ENCODE measurements at regions not wholly inside any gene's neighbourhood (a gene's known extent, or its start where the extent isn't known, plus 50 kb on each side); places are given as distances from the start of the nearest gene placed in this dataset.

GRCh38 chr6:71584712-71585436 lies 296.3 kb downstream of the OGFRL1 start:
- DNase-seq (ENCODE audit: insufficient read length, low spot score), result no peak
- TF ChIP-seq SPI1 (IDR thresholded peaks at IDR 0.05; ENCODE audit: low read depth, low read length) (no peak), POU2F2 (IDR thresholded peaks at IDR 0.05; ENCODE audit: low read depth, low read length) (no peak), TAF1 (IDR thresholded peaks at IDR 0.05; ENCODE audit: low read depth, low read length) (no peak), POLR2A (IDR thresholded peaks at IDR 0.05; ENCODE audit: low read depth, low read length) (no peak)
- no peak for FAIRE-seq

GRCh38 chr6:71585472-71585871 lies 296.9 kb downstream of the OGFRL1 start:
- no peak for TF ChIP-seq SPI1 (IDR thresholded peaks at IDR 0.05; ENCODE audit: low read depth, low read length)
- no peak for TF ChIP-seq PAX5 (IDR thresholded peaks at IDR 0.05; ENCODE audit: insufficient read depth, low read length, severe bottlenecking)
- TF ChIP-seq POU2F2 (IDR thresholded peaks at IDR 0.05; ENCODE audit: low read depth, low read length), result no peak
- TF ChIP-seq TAF1 (IDR thresholded peaks at IDR 0.05; ENCODE audit: low read depth, low read length), result no peak
- no peak for TF ChIP-seq POLR2AphosphoS5 (IDR thresholded peaks at IDR 0.05; ENCODE audit: low read depth, low read length)
- no peak for TF ChIP-seq POLR2A (IDR thresholded peaks at IDR 0.05; ENCODE audit: low read depth, low read length)
- DNase-seq (ENCODE audit: insufficient read length, low spot score) (no peak), FAIRE-seq (no peak)

GRCh38 chr6:71588490-71588889 lies 297.9 kb upstream of the RIMS1 start:
- DNase-seq (ENCODE audit: insufficient read length, low spot score) (no peak), FAIRE-seq (no peak)
- TF ChIP-seq POU2F2 (IDR thresholded peaks at IDR 0.05; ENCODE audit: low read depth, low read length) (no peak), SPI1 (IDR thresholded peaks at IDR 0.05; ENCODE audit: low read depth, low read length) (no peak), POLR2AphosphoS5 (IDR thresholded peaks at IDR 0.05; ENCODE audit: low read depth, low read length) (no peak), PAX5 (IDR thresholded peaks at IDR 0.05; ENCODE audit: insufficient read depth, low read length, severe bottlenecking) (no peak), TAF1 (IDR thresholded peaks at IDR 0.05; ENCODE audit: low read depth, low read length) (no peak), POLR2A (IDR thresholded peaks at IDR 0.05; ENCODE audit: low read depth, low read length) (no peak)

- no peak for DNase-seq (ENCODE audit: insufficient read length, low spot score)
- TF ChIP-seq SPI1 (IDR thresholded peaks at IDR 0.05; ENCODE audit: low read depth, low read length) (no peak), TAF1 (IDR thresholded peaks at IDR 0.05; ENCODE audit: low read depth, low read length) (no peak), PAX5 (IDR thresholded peaks at IDR 0.05; ENCODE audit: insufficient read depth, low read length, severe bottlenecking) (no peak), POLR2A (IDR thresholded peaks at IDR 0.05; ENCODE audit: low read depth, low read length) (no peak), POLR2AphosphoS5 (IDR thresholded peaks at IDR 0.05; ENCODE audit: low read depth, low read length) (no peak), POU2F2 (IDR thresholded peaks at IDR 0.05; ENCODE audit: low read depth, low read length) (no peak)
- FAIRE-seq, result no peak
These were observed 297.1 kb upstream of the RIMS1 start for GRCh38 chr6:71589254-71589653.

GRCh38 chr6:71592643-71593042 lies 293.7 kb upstream of the RIMS1 start:
- FAIRE-seq, result no peak

GRCh38 chr6:71599359-71599758 lies 287.0 kb upstream of the RIMS1 start:
- TF ChIP-seq SPI1 (IDR thresholded peaks at IDR 0.05; ENCODE audit: low read depth, low read length), result no peak
- no peak for TF ChIP-seq POU2F2 (IDR thresholded peaks at IDR 0.05; ENCODE audit: low read depth, low read length)
- no peak for TF ChIP-seq TAF1 (IDR thresholded peaks at IDR 0.05; ENCODE audit: low read depth, low read length)
- no peak for TF ChIP-seq PAX5 (IDR thresholded peaks at IDR 0.05; ENCODE audit: insufficient read depth, low read length, severe bottlenecking)
- no peak for DNase-seq (ENCODE audit: insufficient read length, low spot score)
- FAIRE-seq, result no peak

More at GRCh38 chr6:71592643-71593042, 293.7 kb upstream of the RIMS1 start:
- TF ChIP-seq PAX5 (IDR thresholded peaks at IDR 0.05; ENCODE audit: insufficient read depth, low read length, severe bottlenecking) (no peak), POLR2A (IDR thresholded peaks at IDR 0.05; ENCODE audit: low read depth, low read length) (no peak), POU2F2 (IDR thresholded peaks at IDR 0.05; ENCODE audit: low read depth, low read length) (no peak), TAF1 (IDR thresholded peaks at IDR 0.05; ENCODE audit: low read depth, low read length) (no peak), SPI1 (IDR thresholded peaks at IDR 0.05; ENCODE audit: low read depth, low read length) (no peak)
- DNase-seq (ENCODE audit: insufficient read length, low spot score), result no peak

GRCh38 chr6:71602385-71603007 lies 283.9 kb upstream of the RIMS1 start:
- no peak for TF ChIP-seq POU2F2 (IDR thresholded peaks at IDR 0.05; ENCODE audit: low read depth, low read length)
- no peak for TF ChIP-seq TAF1 (IDR thresholded peaks at IDR 0.05; ENCODE audit: low read depth, low read length)
- no peak for TF ChIP-seq POLR2AphosphoS5 (IDR thresholded peaks at IDR 0.05; ENCODE audit: low read depth, low read length)
- FAIRE-seq (no peak), DNase-seq (ENCODE audit: insufficient read length, low spot score) (no peak)

- DNase-seq (ENCODE audit: insufficient read length, low spot score) (no peak), FAIRE-seq (no peak)
- TF ChIP-seq TAF1 (IDR thresholded peaks at IDR 0.05; ENCODE audit: low read depth, low read length) (no peak), POLR2AphosphoS5 (IDR thresholded peaks at IDR 0.05; ENCODE audit: low read depth, low read length) (no peak), SPI1 (IDR thresholded peaks at IDR 0.05; ENCODE audit: low read depth, low read length) (no peak), PAX5 (IDR thresholded peaks at IDR 0.05; ENCODE audit: insufficient read depth, low read length, severe bottlenecking) (no peak), POLR2A (IDR thresholded peaks at IDR 0.05; ENCODE audit: low read depth, low read length) (no peak), POU2F2 (IDR thresholded peaks at IDR 0.05; ENCODE audit: low read depth, low read length) (no peak)
These were observed 283.3 kb upstream of the RIMS1 start for GRCh38 chr6:71603021-71603420.

- DNase-seq (ENCODE audit: insufficient read length, low spot score), result no peak
- FAIRE-seq, result no peak
- TF ChIP-seq POLR2AphosphoS5 (IDR thresholded peaks at IDR 0.05; ENCODE audit: low read depth, low read length) (no peak), POLR2A (IDR thresholded peaks at IDR 0.05; ENCODE audit: low read depth, low read length) (no peak), SPI1 (IDR thresholded peaks at IDR 0.05; ENCODE audit: low read depth, low read length) (no peak), TAF1 (IDR thresholded peaks at IDR 0.05; ENCODE audit: low read depth, low read length) (no peak), PAX5 (IDR thresholded peaks at IDR 0.05; ENCODE audit: insufficient read depth, low read length, severe bottlenecking) (no peak), POU2F2 (IDR thresholded peaks at IDR 0.05; ENCODE audit: low read depth, low read length) (no peak)
These were observed 277.7 kb upstream of the RIMS1 start for GRCh38 chr6:71608646-71609045.

GRCh38 chr6:71619836-71620235 lies 266.5 kb upstream of the RIMS1 start:
- TF ChIP-seq TAF1 (IDR thresholded peaks at IDR 0.05; ENCODE audit: low read depth, low read length) (no peak), POU2F2 (IDR thresholded peaks at IDR 0.05; ENCODE audit: low read depth, low read length) (no peak), POLR2A (IDR thresholded peaks at IDR 0.05; ENCODE audit: low read depth, low read length) (no peak), SPI1 (IDR thresholded peaks at IDR 0.05; ENCODE audit: low read depth, low read length) (no peak)
- no peak for DNase-seq (ENCODE audit: insufficient read length, low spot score)
- no peak for FAIRE-seq
